ENCODE measurements at regions not wholly inside any gene's neighbourhood (a gene's known extent, or its start where the extent isn't known, plus 50 kb on each side); places are given as distances from the start of the nearest gene placed in this dataset.
A peak's percentile ranks its signal among the peaks of the same experiment; 100 is the strongest.

- H3K4me1 Mint-ChIP-seq (ENCODE audit: low read depth, unreplicated experiment), result peaks cover 36% of the 10 kb centered on the region
- TF ChIP-seq CTCF (IDR thresholded peaks at IDR 0.05; ENCODE audit: partially characterized antibody, unreplicated experiment), result no peak
- H3K4me3 Mint-ChIP-seq (ENCODE audit: unreplicated experiment), result no peak overlapping the region
- no peaks in the 10 kb centered on the region for H3K36me3 Mint-ChIP-seq (ENCODE audit: unreplicated experiment)
- DNase-seq, result no peak
- no peaks in the 10 kb centered on the region for H3K27me3 Mint-ChIP-seq (ENCODE audit: unreplicated experiment)
- peak overlapping the region; percentile 90 for H3K27ac Mint-ChIP-seq (ENCODE audit: unreplicated experiment)
- peaks cover 8% of the 10 kb centered on the region for H3K9me3 Mint-ChIP-seq (ENCODE audit: unreplicated experiment)
Observed at GRCh38 chr18:10054366-10054765, 140.6 kb downstream of the VAPA start.

- Mint-ChIP-seq H3K27me3 (ENCODE audit: unreplicated experiment) (no peaks in the 10 kb centered on the region), H3K36me3 (ENCODE audit: unreplicated experiment) (no peaks in the 10 kb centered on the region), H3K4me1 (ENCODE audit: low read depth, unreplicated experiment) (peaks cover 36% of the 10 kb centered on the region), H3K9me3 (ENCODE audit: unreplicated experiment) (peaks cover 8% of the 10 kb centered on the region), H3K4me3 (ENCODE audit: unreplicated experiment) (no peak overlapping the region), H3K27ac (ENCODE audit: unreplicated experiment) (peak overlapping the region; percentile 15)
- TF ChIP-seq CTCF (IDR thresholded peaks at IDR 0.05; ENCODE audit: partially characterized antibody, unreplicated experiment), result no peak
- no peak for DNase-seq
Observed at GRCh38 chr18:10055125-10055750, 141.4 kb downstream of the VAPA start.

- DNase-seq, result no peak
- no peaks in the 10 kb centered on the region for H3K36me3 Mint-ChIP-seq (ENCODE audit: unreplicated experiment)
- peaks cover 8% of the 10 kb centered on the region for H3K9me3 Mint-ChIP-seq (ENCODE audit: unreplicated experiment)
- H3K27ac Mint-ChIP-seq (ENCODE audit: unreplicated experiment), result no peak overlapping the region
- TF ChIP-seq CTCF (IDR thresholded peaks at IDR 0.05; ENCODE audit: partially characterized antibody, unreplicated experiment), result no peak
- peaks cover 41% of the 10 kb centered on the region for H3K4me1 Mint-ChIP-seq (ENCODE audit: low read depth, unreplicated experiment)
- H3K4me3 Mint-ChIP-seq (ENCODE audit: unreplicated experiment), result no peak overlapping the region
- H3K27me3 Mint-ChIP-seq (ENCODE audit: unreplicated experiment), result no peaks in the 10 kb centered on the region
Observed at GRCh38 chr18:10056506-10056905, 142.7 kb downstream of the VAPA start.

- DNase-seq, result no peak
- Mint-ChIP-seq H3K9me3 (ENCODE audit: unreplicated experiment) (peaks cover 8% of the 10 kb centered on the region), H3K4me3 (ENCODE audit: unreplicated experiment) (no peak overlapping the region), H3K27ac (ENCODE audit: unreplicated experiment) (no peak overlapping the region), H3K4me1 (ENCODE audit: low read depth, unreplicated experiment) (peaks cover 49% of the 10 kb centered on the region), H3K36me3 (ENCODE audit: unreplicated experiment) (no peaks in the 10 kb centered on the region), H3K27me3 (ENCODE audit: unreplicated experiment) (no peaks in the 10 kb centered on the region)
- TF ChIP-seq CTCF (IDR thresholded peaks at IDR 0.05; ENCODE audit: partially characterized antibody, unreplicated experiment), result no peak
Observed at GRCh38 chr18:10057401-10057893, 143.6 kb downstream of the VAPA start.

GRCh38 chr18:10057894-10058791 lies 144.3 kb downstream of the VAPA start:
- TF ChIP-seq CTCF (IDR thresholded peaks at IDR 0.05; ENCODE audit: partially characterized antibody, unreplicated experiment), result no peak
- H3K27me3 Mint-ChIP-seq (ENCODE audit: unreplicated experiment), result no peaks in the 10 kb centered on the region
- H3K9me3 Mint-ChIP-seq (ENCODE audit: unreplicated experiment), result peaks cover 8% of the 10 kb centered on the region
- no peak overlapping the region for H3K4me3 Mint-ChIP-seq (ENCODE audit: unreplicated experiment)
- DNase-seq, result no peak
- peaks cover 52% of the 10 kb centered on the region for H3K4me1 Mint-ChIP-seq (ENCODE audit: low read depth, unreplicated experiment)
- H3K36me3 Mint-ChIP-seq (ENCODE audit: unreplicated experiment), result no peaks in the 10 kb centered on the region
- H3K27ac Mint-ChIP-seq (ENCODE audit: unreplicated experiment), result no peak overlapping the region

All from glutamatergic neuron (in vitro differentiated cells).